Thyroid gland (tissue), 4 donors: ENCODE measurements at regions not wholly inside any gene's neighbourhood (a gene's known extent, or its start where the extent isn't known, plus 50 kb on each side); places are given as distances from the start of the nearest gene placed in this dataset.

Experiments
- DNase-seq, 2 donors: peaks; one replicate each; pipeline ENCODE4 v3.0.0-alpha.2; 2019
- H3K27ac ChIP-seq, 3 donors: fragments of 200-600 bp; sonication (generic); 1 replicate in 2 of 3; 2 replicates in 1 of 3; pipeline ENCODE4 v1.5.1; 2016 to 2019; ENCODE audit warnings: mild to moderate bottlenecking in 1 of 3, moderate library complexity in 1 of 3
- H3K27me3 ChIP-seq: fragments of 200-600 bp; sonication (generic); one replicate; pipeline ENCODE4 v1.5.1; 2019
- H3K36me3 ChIP-seq, 2 donors: fragments of 200-600 bp; sonication (generic); one replicate each; pipeline ENCODE4 v1.5.1; 2016 to 2019
- H3K4me1 ChIP-seq, 2 donors: fragments of 200-600 bp; sonication (generic); one replicate each; pipeline ENCODE4 v1.5.1; 2017 to 2019
- H3K4me3 ChIP-seq, 3 donors: fragments of 200-600 bp; sonication (generic); replicated peaks in 1 of 3; 1 replicate in 2 of 3; 2 replicates in 1 of 3; pipeline ENCODE4 v1.5.1; 2016; ENCODE audit warnings: mild to moderate bottlenecking in 1 of 3
- H3K9me3 ChIP-seq: fragments of 200-600 bp; sonication (generic); one replicate; pipeline ENCODE4 v1.5.1; 2017
- POLR2A ChIP-seq, 2 donors: fragments of 450-650 bp; IDR thresholded peaks; one replicate each; pipeline ENCODE4 v1.6.1; 2017; ENCODE audit warnings: antibody characterized with exemption in 2 of 2, mild to moderate bottlenecking in 2 of 2, moderate library complexity in 1 of 2
- WGBS, 2 donors: methylation state at CpG; one replicate each; pipeline ENCODE4 v1.1.5; 2017; 5-methylcytosine and 5-hydroxymethylcytosine counted together
- intact Hi-C: fragments of 100-400 bp; cut with DNase I; formaldehyde crosslinking; loops from one replicate; pipeline ENCODE4 v1.15.1; 2023
- TF ChIP-seq, protein P1 (sequence below), 6 experiments: fragments of 200-600 bp in 3 of 6; fragments of 450-650 bp in 3 of 6; sonication (generic) in 3 of 6; IDR thresholded peaks; one replicate each; pipeline ENCODE4 v1.5.1; 2016 to 2019; ENCODE audit warnings: antibody characterized with exemption in 6 of 6, mild to moderate bottlenecking in 2 of 6, inconsistent platforms in 1 of 6, moderate library complexity in 1 of 6

DNA sequence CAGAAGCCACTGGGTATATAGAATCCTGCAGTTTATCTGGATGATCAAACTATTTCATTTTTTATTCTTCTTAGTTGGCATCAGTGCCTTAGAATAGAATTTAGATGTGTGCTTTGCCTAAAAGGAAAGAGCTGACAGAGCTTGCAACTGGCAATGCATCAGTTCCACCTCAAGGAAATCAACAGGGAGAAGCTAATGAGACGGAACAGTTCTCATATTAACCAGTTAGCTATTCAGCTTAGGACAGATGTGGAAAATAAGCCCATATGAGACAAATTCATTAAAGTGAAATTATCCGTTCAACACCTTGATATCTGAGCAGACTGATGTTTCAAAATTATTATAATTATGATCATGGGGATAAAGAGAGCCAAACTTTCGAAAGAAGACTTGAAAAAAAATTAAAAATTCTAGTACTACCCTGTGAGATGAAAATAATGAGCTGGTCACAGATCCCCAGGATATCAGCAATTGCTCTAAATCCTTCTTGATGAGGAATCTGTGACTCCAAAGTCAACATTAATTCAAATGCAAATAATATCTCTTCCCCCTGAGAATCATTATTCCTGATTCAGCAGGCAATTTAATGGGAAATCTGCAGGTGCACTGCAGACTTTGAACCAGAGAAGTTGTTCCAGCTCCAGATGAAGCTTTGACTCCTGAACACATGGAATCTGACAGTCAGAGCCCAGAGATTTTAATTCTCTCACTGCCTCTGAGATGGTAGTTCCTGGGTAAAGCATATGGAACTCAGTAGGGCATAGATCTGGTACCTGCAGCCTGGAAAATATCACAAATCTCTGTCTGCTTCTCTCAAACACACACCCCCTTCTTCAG, 486.8 kb downstream of the FOXO1 start:
- H3K27ac ChIP-seq: no peak overlapping the region
- intact Hi-C loops: no loop called here
- no peak overlapping the region for H3K4me3 ChIP-seq
- H3K27me3 ChIP-seq: no peaks in the 10 kb centered on the region
- no peaks in the 10 kb centered on the region for H3K9me3 ChIP-seq
- no peak for DNase-seq
- no peak for TF ChIP-seq POLR2A (IDR thresholded peaks at IDR 0.05)
- TF ChIP-seq, protein P1, sequence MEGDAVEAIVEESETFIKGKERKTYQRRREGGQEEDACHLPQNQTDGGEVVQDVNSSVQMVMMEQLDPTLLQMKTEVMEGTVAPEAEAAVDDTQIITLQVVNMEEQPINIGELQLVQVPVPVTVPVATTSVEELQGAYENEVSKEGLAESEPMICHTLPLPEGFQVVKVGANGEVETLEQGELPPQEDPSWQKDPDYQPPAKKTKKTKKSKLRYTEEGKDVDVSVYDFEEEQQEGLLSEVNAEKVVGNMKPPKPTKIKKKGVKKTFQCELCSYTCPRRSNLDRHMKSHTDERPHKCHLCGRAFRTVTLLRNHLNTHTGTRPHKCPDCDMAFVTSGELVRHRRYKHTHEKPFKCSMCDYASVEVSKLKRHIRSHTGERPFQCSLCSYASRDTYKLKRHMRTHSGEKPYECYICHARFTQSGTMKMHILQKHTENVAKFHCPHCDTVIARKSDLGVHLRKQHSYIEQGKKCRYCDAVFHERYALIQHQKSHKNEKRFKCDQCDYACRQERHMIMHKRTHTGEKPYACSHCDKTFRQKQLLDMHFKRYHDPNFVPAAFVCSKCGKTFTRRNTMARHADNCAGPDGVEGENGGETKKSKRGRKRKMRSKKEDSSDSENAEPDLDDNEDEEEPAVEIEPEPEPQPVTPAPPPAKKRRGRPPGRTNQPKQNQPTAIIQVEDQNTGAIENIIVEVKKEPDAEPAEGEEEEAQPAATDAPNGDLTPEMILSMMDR (IDR thresholded peaks at IDR 0.05): no peak
- 95 to 98% methylated on average over 3 of the region's 3 CpGs for WGBS, 2 donors
- H3K4me1 ChIP-seq: no peaks in the 10 kb centered on the region
- H3K36me3 ChIP-seq: no peaks in the 10 kb centered on the region

DNA sequence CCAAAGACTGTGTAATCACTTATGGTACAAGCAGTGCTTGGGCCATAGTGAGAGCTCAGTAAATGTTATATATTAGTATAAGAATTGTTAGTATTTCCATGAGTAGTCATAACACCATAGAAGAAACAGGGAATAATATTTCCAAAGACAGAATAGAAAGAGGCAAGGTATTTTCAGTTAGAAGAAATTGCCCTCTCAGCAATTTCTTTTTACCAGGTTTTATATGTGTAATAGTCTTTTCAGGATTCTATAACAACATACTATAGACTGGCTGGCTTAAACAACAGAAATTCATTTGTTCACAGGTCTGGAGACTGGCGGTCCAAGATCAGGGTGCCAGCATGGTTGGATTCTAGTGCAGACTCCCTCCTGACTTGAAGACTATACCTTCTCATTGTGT, 485.7 kb downstream of the FOXO1 start:
- intact Hi-C loops: no loop called here
- H3K27ac ChIP-seq: no peak overlapping the region
- H3K36me3 ChIP-seq: no peaks in the 10 kb centered on the region
- 92 to 100% methylated on average over 1 of the region's 1 CpG for WGBS, 2 donors
- DNase-seq: no peak
- H3K4me1 ChIP-seq: no peaks in the 10 kb centered on the region
- TF ChIP-seq, protein P1 (IDR thresholded peaks at IDR 0.05): no peak
- no peak for TF ChIP-seq POLR2A (IDR thresholded peaks at IDR 0.05)
- H3K9me3 ChIP-seq: no peaks in the 10 kb centered on the region
- H3K4me3 ChIP-seq: no peak overlapping the region
- no peaks in the 10 kb centered on the region for H3K27me3 ChIP-seq

DNA sequence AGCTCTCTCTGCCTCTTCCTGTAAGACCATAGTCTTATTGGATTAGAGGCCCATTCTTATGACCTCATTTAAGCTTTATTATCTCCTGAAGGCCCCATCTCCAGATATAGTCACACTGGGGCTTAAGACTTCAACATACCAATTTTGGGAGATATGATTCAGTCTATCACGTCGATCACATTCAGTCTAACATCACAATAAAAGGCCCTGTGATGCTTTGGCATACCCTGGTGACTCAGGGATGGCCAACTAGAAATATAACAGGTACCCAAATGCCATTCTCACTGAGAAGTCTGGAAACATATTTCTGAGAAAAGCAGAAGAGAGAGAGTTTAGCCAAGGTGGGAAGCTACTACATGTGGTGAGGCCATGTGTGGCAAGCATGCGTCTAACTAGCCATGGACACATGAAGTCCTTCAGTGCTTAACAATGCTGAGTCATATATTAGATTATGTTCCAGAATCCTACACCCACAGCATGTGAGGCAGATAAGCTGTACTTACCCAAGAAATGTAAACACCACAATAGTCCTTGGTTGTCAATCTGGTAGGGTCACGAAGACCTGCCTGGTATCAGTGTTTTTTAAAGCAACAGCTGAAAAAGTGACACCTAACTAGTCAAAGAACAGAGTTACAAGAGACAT, 485.1 kb downstream of the FOXO1 start:
- no peaks in the 10 kb centered on the region for H3K27me3 ChIP-seq
- intact Hi-C loops: no loop called here
- no peaks in the 10 kb centered on the region for H3K9me3 ChIP-seq
- H3K4me3 ChIP-seq: no peak overlapping the region
- no peaks in the 10 kb centered on the region for H3K4me1 ChIP-seq
- WGBS, 2 donors: 93 to 97% methylated on average over 4 of the region's 4 CpGs
- no peaks in the 10 kb centered on the region for H3K36me3 ChIP-seq
- TF ChIP-seq, protein P1 (IDR thresholded peaks at IDR 0.05): no peak
- no peak for DNase-seq
- no peak overlapping the region for H3K27ac ChIP-seq

DNA sequence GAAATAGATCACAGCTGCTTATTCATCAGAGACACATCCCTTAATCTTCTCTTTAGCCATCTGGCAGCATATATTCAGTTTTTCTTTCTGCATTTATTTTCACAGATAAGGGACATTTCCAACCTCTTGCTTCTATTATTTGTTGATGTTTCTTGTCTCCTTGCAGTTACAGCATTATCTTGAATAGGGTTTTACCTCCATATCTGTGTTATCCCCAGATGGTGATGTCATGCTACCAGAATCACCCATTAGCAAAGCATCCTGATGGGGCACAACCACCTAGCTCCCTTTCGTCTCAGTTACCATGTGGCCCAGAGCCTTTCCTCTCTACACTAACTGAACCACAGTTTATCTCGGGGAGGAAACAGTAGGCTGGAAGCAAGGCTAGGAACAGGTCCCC, 483.9 kb downstream of the FOXO1 start:
- TF ChIP-seq POLR2A (IDR thresholded peaks at IDR 0.05): no peak
- TF ChIP-seq, protein P1 (IDR thresholded peaks at IDR 0.05): no peak
- no peaks in the 10 kb centered on the region for H3K4me1 ChIP-seq
- no peaks in the 10 kb centered on the region for H3K27me3 ChIP-seq
- H3K4me3 ChIP-seq: no peak overlapping the region
- intact Hi-C loops: no loop called here
- H3K27ac ChIP-seq: no peak overlapping the region
- 96% methylated on average over 2 of the region's 2 CpGs for WGBS, 2 donors
- no peaks in the 10 kb centered on the region for H3K9me3 ChIP-seq
- H3K36me3 ChIP-seq: no peaks in the 10 kb centered on the region
- no peak for DNase-seq

DNA sequence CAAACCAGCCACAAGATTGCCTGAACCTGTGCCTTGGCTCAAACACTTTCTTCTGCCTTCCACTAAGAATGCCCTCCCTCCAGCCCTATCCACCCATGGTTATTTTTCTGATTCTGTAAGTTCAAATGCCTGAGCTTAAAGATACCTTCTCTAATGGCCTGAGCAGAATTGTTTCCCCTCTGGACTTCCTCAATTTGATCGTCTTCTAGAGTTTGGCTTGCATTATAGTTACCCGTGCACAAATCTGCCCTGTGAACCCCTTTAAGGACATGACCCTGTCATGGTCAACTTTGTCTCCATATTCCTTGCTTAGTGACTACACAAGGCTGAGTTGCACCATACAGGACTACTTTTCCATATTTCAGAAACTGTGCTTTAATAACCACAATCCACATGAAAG, 481.0 kb downstream of the FOXO1 start:
- Histone ChIP-seq H3K4me1 (no peaks in the 10 kb centered on the region), H3K27me3 (no peaks in the 10 kb centered on the region), H3K4me3 (no peak overlapping the region), H3K36me3 (no peaks in the 10 kb centered on the region), H3K27ac (no peak overlapping the region), H3K9me3 (no peaks in the 10 kb centered on the region)
- 84 to 89% methylated on average over 2 of the region's 2 CpGs for WGBS, 2 donors
- no peak for TF ChIP-seq POLR2A (IDR thresholded peaks at IDR 0.05)
- TF ChIP-seq, protein P1 (IDR thresholded peaks at IDR 0.05): no peak
- DNase-seq: no peak
- intact Hi-C loops: no loop called here
